ENCODE measurements at regions not wholly inside any gene's neighbourhood (a gene's known extent, or its start where the extent isn't known, plus 50 kb on each side); places are given as distances from the start of the nearest gene placed in this dataset.

DNA sequence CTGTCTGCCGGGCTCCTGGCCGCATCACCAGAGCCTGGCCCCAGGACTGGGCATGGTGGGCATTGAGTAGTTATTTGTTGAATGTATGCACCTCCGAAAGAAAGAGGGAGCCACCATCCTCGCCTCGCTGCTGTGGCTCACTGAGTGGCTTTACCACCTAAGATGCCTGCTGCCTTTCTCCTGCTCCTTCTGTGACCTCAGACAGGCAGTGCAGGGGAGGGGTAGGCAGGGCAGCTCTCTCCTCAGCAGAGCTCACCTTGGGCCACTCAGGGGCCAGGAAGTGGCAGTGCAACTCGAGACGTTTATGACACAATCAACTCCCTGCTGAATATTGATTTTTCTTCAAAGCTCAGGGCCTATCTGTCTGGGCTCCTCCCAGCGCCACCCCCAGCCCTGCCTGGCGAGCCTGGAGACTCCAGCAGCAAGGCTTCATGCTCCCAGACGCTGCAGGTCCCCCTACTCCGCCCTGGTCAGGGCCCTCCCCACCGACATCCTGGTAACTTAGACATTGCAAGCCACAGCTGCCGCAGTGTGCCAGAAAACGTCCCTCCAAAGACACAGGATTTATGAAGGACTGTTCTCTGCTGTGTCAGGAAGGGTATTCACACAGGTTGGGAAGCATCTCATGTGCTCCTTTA lies 84.3 kb upstream of the DIO3 start (continued):
- TF ChIP-seq, protein P1, sequence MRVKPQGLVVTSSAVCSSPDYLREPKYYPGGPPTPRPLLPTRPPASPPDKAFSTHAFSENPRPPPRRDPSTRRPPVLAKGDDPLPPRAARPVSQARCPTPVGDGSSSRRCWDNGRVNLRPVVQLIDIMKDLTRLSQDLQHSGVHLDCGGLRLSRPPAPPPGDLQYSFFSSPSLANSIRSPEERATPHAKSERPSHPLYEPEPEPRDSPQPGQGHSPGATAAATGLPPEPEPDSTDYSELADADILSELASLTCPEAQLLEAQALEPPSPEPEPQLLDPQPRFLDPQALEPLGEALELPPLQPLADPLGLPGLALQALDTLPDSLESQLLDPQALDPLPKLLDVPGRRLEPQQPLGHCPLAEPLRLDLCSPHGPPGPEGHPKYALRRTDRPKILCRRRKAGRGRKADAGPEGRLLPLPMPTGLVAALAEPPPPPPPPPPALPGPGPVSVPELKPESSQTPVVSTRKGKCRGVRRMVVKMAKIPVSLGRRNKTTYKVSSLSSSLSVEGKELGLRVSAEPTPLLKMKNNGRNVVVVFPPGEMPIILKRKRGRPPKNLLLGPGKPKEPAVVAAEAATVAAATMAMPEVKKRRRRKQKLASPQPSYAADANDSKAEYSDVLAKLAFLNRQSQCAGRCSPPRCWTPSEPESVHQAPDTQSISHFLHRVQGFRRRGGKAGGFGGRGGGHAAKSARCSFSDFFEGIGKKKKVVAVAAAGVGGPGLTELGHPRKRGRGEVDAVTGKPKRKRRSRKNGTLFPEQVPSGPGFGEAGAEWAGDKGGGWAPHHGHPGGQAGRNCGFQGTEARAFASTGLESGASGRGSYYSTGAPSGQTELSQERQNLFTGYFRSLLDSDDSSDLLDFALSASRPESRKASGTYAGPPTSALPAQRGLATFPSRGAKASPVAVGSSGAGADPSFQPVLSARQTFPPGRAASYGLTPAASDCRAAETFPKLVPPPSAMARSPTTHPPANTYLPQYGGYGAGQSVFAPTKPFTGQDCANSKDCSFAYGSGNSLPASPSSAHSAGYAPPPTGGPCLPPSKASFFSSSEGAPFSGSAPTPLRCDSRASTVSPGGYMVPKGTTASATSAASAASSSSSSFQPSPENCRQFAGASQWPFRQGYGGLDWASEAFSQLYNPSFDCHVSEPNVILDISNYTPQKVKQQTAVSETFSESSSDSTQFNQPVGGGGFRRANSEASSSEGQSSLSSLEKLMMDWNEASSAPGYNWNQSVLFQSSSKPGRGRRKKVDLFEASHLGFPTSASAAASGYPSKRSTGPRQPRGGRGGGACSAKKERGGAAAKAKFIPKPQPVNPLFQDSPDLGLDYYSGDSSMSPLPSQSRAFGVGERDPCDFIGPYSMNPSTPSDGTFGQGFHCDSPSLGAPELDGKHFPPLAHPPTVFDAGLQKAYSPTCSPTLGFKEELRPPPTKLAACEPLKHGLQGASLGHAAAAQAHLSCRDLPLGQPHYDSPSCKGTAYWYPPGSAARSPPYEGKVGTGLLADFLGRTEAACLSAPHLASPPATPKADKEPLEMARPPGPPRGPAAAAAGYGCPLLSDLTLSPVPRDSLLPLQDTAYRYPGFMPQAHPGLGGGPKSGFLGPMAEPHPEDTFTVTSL (CRISPR knock-in tag; IDR thresholded peaks at IDR 0.05; ENCODE audit: borderline replicate concordance), result no peak; the same call in 1 of the 2 replicates
- TF ChIP-seq, protein P2, sequence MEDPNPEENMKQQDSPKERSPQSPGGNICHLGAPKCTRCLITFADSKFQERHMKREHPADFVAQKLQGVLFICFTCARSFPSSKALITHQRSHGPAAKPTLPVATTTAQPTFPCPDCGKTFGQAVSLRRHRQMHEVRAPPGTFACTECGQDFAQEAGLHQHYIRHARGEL (CRISPR knock-in tag; IDR thresholded peaks at IDR 0.05), result no peak
- TF ChIP-seq SRSF1 (optimal IDR thresholded peaks at IDR 0.05; ENCODE audit: low read depth, low read length) (no peak), ZFP36 (IDR thresholded peaks at IDR 0.05; ENCODE audit: borderline replicate concordance, low read depth, low read length, partially characterized antibody) (no peak), ZNF296 (CRISPR knock-in tag; conservative IDR thresholded peaks at IDR 0.05) (no peak), ZNF17 (CRISPR knock-in tag; IDR thresholded peaks at IDR 0.05) (no peak), MAZ (IDR thresholded peaks at IDR 0.05; ENCODE audit: borderline replicate concordance, low read depth, low read length) (no peak), MAZ (CRISPR knock-in tag; IDR thresholded peaks at IDR 0.05; ENCODE audit: low read depth) (0 out of 2 replicates have a peak, but pooled peaks have one; percentile 53), FOXO1 (CRISPR knock-in tag; IDR thresholded peaks at IDR 0.05) (no peak), DPF2 (CRISPR knock-in tag; IDR thresholded peaks at IDR 0.05; ENCODE audit: borderline replicate concordance, low read depth) (no peak), HNF4A (CRISPR knock-in tag; IDR thresholded peaks at IDR 0.05) (0 out of 2 replicates have a peak, but pooled peaks have one; percentile 33)
- TF ChIP-seq, protein P3, sequence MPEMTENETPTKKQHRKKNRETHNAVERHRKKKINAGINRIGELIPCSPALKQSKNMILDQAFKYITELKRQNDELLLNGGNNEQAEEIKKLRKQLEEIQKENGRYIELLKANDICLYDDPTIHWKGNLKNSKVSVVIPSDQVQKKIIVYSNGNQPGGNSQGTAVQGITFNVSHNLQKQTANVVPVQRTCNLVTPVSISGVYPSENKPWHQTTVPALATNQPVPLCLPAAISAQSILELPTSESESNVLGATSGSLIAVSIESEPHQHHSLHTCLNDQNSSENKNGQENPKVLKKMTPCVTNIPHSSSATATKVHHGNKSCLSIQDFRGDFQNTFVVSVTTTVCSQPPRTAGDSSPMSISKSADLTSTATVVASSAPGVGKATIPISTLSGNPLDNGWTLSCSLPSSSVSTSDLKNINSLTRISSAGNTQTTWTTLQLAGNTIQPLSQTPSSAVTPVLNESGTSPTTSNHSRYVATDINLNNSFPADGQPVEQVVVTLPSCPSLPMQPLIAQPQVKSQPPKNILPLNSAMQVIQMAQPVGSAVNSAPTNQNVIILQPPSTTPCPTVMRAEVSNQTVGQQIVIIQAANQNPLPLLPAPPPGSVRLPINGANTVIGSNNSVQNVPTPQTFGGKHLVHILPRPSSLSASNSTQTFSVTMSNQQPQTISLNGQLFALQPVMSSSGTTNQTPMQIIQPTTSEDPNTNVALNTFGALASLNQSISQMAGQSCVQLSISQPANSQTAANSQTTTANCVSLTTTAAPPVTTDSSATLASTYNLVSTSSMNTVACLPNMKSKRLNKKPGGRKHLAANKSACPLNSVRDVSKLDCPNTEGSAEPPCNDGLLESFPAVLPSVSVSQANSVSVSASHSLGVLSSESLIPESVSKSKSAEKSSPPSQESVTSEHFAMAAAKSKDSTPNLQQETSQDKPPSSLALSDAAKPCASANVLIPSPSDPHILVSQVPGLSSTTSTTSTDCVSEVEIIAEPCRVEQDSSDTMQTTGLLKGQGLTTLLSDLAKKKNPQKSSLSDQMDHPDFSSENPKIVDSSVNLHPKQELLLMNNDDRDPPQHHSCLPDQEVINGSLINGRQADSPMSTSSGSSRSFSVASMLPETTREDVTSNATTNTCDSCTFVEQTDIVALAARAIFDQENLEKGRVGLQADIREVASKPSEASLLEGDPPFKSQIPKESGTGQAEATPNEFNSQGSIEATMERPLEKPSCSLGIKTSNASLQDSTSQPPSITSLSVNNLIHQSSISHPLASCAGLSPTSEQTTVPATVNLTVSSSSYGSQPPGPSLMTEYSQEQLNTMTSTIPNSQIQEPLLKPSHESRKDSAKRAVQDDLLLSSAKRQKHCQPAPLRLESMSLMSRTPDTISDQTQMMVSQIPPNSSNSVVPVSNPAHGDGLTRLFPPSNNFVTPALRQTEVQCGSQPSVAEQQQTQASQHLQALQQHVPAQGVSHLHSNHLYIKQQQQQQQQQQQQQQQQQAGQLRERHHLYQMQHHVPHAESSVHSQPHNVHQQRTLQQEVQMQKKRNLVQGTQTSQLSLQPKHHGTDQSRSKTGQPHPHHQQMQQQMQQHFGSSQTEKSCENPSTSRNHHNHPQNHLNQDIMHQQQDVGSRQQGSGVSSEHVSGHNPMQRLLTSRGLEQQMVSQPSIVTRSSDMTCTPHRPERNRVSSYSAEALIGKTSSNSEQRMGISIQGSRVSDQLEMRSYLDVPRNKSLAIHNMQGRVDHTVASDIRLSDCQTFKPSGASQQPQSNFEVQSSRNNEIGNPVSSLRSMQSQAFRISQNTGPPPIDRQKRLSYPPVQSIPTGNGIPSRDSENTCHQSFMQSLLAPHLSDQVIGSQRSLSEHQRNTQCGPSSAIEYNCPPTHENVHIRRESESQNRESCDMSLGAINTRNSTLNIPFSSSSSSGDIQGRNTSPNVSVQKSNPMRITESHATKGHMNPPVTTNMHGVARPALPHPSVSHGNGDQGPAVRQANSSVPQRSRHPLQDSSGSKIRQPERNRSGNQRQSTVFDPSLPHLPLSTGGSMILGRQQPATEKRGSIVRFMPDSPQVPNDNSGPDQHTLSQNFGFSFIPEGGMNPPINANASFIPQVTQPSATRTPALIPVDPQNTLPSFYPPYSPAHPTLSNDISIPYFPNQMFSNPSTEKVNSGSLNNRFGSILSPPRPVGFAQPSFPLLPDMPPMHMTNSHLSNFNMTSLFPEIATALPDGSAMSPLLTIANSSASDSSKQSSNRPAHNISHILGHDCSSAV (CRISPR knock-in tag; IDR thresholded peaks at IDR 0.05; ENCODE audit: borderline replicate concordance), result no peak
- TF ChIP-seq, protein P4, sequence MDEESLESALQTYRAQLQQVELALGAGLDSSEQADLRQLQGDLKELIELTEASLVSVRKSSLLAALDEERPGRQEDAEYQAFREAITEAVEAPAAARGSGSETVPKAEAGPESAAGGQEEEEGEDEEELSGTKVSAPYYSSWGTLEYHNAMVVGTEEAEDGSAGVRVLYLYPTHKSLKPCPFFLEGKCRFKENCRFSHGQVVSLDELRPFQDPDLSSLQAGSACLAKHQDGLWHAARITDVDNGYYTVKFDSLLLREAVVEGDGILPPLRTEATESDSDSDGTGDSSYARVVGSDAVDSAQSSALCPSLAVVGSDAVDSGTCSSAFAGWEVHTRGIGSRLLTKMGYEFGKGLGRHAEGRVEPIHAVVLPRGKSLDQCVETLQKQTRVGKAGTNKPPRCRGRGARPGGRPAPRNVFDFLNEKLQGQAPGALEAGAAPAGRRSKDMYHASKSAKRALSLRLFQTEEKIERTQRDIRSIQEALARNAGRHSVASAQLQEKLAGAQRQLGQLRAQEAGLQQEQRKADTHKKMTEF (CRISPR knock-in tag; IDR thresholded peaks at IDR 0.05), result peak; percentile 49; the same call in 1 of the 2 replicates
